GM18867 (cell line): ENCODE measurements at regions not wholly inside any gene's neighbourhood (a gene's known extent, or its start where the extent isn't known, plus 50 kb on each side); places are given as distances from the start of the nearest gene placed in this dataset.

Experiments
- ATAC-seq: cut with Tn5 transposase; IDR thresholded peaks from one replicate; pipeline ENCODE4 v1.9.1; 2021; ENCODE audit warnings: mild to moderate bottlenecking, moderate library complexity; ENCODE audit not compliant: unreplicated experiment

DNA sequence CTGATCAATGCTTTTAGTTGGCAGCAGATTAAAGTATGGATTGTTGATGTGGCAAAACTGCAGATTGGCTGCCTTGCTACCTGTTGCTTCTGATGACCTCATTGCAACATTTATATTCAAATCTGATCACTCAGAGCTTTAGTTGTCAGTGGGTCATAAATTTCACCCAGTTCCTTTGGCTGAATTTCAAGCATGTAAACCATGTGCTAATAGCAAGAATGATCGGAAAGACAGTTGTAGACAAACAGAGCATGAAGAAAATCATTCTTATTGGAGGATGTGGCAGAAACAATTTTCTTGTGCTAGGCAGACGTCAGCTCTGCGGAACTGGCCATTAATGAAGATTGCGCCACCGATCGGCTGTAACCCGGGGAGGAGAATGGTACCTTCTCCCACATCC is 346.6 kb upstream of the EEF2KMT start:
- no peak for ATAC-seq

DNA sequence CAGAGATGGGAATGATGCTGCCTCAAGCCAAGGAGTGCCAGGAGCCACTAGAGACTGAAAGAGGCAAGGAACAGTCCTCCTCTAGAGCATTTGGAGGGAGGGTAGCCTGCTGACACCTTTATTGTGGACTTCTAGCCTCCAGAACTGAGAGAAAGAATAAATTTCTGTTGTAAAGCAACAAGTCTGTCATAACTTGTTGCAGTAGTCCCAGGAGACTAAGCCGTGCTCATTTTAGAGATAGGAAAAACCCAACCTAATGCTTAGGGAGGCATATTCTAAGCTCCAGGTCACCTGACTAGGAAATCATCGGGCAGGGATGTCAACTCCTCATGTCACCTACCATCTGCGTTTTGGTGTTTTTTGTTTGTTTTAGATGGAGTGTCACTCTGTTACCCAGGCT is 345.4 kb upstream of the EEF2KMT start:
- ATAC-seq, result no peak

GRCh38 chr16:5442054-5442453 is 344.5 kb upstream of the EEF2KMT start:
- ATAC-seq, result no peak

- no peak for ATAC-seq
These were observed 341.0 kb upstream of the EEF2KMT start for GRCh38 chr16:5438591-5438990.

DNA sequence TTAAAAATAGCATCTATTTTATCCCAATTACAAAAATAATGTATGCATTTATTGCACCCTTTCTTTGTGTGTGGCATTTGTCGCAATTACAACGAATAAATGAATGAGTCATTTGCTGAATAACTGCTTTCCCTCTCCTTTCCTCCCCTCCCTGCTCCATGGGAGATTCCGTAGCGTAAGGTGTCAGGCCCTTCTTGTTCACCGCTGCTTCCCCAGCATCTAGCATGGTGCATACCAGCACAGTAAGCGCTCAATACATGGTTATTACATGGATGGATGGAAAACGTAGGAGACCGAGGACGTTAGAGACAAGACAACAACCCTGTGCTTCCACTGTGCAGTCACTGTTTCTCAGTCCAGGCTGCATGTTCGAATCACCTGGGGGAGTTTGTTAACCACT is 336.0 kb upstream of the EEF2KMT start:
- no peak for ATAC-seq

DNA sequence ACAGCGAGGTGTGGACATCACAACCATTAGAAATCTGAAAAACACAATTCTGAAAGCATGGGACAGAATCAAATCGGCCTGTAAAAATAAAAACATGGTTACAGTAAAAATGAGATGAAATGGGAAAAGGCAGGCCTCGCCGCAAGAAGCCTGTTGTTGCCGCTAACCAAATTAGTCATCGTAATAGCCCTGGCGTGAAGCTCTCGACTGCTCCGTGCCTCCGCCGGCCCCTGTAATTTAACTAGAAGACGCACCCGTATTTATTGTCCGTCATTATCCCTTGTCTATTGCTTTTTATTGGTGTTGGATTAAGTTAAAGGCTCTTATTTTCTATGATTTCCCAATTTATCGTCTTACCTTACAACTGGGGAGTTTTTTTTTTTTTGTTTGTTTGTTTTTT is 334.6 kb upstream of the EEF2KMT start:
- ATAC-seq, result no peak

- ATAC-seq, result no peak
These were observed 333.0 kb upstream of the EEF2KMT start for GRCh38 chr16:5430598-5430997.

GRCh38 chr16:5428932-5429331 is 331.3 kb upstream of the EEF2KMT start:
- ATAC-seq, result no peak

GRCh38 chr16:5427571-5427970 is 330.0 kb upstream of the EEF2KMT start:
- no peak for ATAC-seq

GRCh38 chr16:5422643-5423496 is 325.3 kb upstream of the EEF2KMT start:
- ATAC-seq, result no peak

- ATAC-seq, result no peak
These were observed 324.5 kb upstream of the EEF2KMT start for GRCh38 chr16:5422047-5422446.

GRCh38 chr16:5416013-5416412 is 318.4 kb upstream of the EEF2KMT start:
- ATAC-seq, result no peak

DNA sequence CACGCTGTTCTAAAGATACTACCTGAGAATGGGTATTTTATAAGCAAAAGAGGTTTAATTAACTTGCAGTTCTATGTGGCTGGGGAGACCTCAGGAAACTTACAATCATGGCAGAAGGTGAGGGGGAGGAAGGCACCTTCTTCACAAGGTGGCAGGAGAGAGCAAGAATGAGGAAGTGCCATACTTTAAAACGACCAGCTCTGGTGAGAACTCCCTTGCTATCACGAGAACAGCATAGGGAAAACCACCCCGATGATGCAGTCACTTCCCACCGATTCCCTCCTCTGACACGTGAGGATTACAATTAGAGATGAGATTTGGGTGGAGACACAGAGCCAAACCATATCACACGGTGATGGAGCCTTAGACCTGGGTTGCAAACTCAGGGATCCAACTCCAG is 317.5 kb upstream of the EEF2KMT start:
- no peak for ATAC-seq

DNA sequence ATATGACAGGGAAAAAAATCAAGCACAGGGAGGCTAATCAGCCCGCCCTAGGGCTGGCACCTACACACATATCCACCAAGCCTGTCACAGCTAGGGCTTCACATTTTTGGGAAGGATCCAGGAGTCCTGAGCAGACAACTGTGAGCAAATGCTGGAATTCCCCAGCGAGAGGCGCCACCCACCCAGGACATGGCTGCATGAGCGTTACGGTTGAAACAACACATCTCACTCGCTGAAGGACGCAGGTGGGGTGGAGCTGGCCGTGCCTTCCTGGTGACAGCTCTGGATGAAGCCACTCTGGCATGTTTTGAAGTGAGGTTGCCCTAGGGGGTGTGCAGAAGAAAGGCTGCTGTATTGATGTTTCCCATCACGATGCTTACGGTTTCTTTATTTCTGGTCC is 315.1 kb upstream of the EEF2KMT start:
- no peak for ATAC-seq

- ATAC-seq, result no peak
These were observed 300.6 kb upstream of the EEF2KMT start for GRCh38 chr16:5398203-5398602.

DNA sequence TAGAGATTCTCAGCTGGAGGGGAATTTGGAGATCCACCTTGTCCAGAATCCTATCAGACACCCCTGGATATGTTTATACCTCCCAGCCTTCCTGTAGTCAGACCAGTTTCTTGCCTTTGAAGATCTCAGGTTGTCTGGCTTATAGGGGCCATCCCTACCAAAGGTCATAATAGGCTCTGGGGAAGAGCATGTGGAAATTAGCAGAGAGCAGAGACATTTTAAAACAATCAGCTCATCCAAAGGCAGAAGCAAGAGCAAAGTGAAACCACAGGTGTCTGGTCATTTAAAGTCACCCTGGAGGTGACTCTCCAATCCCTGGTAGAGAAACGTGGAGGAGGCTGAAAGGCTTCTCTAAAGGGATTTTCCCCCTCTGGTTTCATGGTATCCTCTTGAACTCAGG is 299.3 kb upstream of the EEF2KMT start:
- no peak for ATAC-seq

GRCh38 chr16:5393070-5393469 is 295.5 kb upstream of the EEF2KMT start:
- ATAC-seq, result no peak

- peak; percentile 87 for ATAC-seq
These were observed 289.4 kb upstream of the EEF2KMT start for GRCh38 chr16:5386989-5387388.

DNA sequence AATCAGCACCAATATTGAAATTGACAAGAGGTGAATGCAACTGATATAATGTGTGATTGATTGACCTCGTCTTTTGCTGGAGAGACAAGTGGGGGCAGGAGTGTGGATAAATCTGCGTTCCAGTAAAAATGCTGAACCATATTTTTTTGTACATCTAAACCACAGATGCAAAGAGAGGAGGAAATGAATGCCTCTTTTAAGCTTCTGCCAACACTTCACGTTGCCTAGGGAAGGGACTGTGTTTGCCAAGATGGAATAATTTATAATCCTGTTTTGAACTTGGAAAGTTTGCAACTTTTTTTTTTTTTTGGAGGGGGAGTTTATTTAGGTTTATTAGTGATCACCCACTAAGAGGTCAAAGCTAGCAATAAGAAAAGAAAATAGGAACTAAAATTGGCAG is 288.2 kb upstream of the EEF2KMT start:
- ATAC-seq, result no peak

DNA sequence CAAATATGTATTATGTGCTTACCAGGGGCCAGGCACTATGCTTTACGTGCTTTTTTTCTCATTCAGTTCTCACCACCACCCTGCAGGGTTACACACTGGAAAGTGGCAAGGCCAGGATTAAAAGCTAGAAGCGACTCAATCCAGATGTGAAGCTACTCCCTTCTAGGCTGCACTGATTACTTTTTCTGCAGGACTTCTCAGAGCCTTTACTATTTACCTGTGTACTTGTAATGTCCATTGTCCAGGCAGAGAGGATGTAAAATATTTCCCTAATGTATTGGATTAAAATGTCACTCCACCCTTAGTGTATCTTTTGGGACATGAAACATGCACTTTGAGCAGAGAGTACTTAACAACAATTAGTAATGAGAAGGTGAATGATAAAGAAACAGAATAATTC is 287.5 kb upstream of the EEF2KMT start:
- no peak for ATAC-seq

GRCh38 chr16:5383737-5384136 is 286.1 kb upstream of the EEF2KMT start:
- ATAC-seq, result no peak

DNA sequence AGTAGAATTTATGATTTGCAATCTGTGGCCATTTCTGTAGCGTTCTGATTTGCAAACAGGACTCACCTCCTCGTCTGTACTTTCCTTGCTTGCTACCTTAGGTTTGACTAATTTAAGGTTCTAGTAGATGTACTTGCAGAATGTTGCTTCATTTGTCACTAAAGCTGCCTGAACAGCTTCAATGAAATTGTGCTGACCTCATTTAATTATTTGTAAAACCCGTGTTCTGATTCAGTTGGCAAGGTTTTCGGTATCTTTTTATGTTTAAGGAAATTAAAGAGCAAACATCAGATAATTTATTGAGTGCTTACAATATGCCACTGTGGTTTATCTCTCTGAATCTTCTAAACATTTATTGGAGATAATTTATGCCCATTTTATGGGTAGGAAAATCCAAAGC is 284.9 kb upstream of the EEF2KMT start:
- ATAC-seq, result no peak

DNA sequence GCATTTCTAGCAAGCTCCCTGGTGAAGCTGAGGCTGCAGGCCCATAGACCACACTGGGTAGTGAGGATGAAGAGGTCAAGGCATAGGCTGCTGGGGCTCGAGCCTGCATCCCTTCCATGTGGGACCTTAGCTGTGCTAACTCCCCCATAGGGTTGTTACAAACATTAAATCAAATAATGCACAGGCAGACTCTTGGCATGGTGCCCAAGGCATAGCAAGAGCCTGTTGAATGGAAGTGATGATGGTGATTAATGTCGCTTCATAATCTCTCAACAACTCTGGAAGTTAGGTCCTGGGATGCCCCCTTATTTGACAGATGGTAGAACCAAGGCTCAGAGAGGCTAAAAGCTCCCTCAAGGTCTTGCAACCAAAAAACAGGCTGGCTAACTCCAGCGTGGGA is 283.9 kb upstream of the EEF2KMT start:
- ATAC-seq, result no peak
